PC-9 (cell line): ENCODE measurements at regions not wholly inside any gene's neighbourhood (a gene's known extent, or its start where the extent isn't known, plus 50 kb on each side); places are given as distances from the start of the nearest gene placed in this dataset.

Experiments
- EZH2 ChIP-seq: fragments of 200-600 bp; sonication (generic); IDR thresholded peaks from 2 replicates; pipeline ENCODE4 v1.8.0; 2017; ENCODE audit warnings: antibody characterized with exemption, low read depth
- TF ChIP-seq, protein P1 (sequence below): fragments of 200-600 bp; sonication (generic); conservative IDR thresholded peaks from 2 replicates; pipeline ENCODE4 v1.6.1; 2017; ENCODE audit warnings: mixed run types, antibody characterized with exemption, mild to moderate bottlenecking, moderate library complexity

DNA sequence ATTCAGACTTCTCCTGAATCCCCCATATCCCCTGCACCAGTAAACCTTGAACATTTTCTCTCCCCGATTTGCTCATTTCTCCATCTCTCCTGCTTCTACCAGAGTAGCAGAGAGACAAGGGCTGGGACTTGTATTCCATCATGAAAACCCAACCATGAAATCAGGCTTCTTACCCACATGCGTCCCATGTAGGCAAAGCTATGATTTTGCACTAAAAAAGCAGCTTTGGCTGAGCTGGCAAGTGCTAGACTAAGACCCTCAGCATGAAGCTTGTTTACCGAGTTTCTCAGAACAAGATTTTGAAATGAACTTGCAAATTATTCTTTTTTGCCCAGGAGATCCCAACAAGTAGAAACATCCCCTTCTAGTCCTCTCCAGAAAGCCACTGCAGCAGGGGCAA is 80.3 kb upstream of the RFLNA start:
- TF ChIP-seq, protein P1, sequence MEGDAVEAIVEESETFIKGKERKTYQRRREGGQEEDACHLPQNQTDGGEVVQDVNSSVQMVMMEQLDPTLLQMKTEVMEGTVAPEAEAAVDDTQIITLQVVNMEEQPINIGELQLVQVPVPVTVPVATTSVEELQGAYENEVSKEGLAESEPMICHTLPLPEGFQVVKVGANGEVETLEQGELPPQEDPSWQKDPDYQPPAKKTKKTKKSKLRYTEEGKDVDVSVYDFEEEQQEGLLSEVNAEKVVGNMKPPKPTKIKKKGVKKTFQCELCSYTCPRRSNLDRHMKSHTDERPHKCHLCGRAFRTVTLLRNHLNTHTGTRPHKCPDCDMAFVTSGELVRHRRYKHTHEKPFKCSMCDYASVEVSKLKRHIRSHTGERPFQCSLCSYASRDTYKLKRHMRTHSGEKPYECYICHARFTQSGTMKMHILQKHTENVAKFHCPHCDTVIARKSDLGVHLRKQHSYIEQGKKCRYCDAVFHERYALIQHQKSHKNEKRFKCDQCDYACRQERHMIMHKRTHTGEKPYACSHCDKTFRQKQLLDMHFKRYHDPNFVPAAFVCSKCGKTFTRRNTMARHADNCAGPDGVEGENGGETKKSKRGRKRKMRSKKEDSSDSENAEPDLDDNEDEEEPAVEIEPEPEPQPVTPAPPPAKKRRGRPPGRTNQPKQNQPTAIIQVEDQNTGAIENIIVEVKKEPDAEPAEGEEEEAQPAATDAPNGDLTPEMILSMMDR = no peak
- TF ChIP-seq EZH2 = no peak
